Type B pancreatic cell (in vitro differentiated cells): ENCODE measurements at regions not wholly inside any gene's neighbourhood (a gene's known extent, or its start where the extent isn't known, plus 50 kb on each side); places are given as distances from the start of the nearest gene placed in this dataset.
A peak's percentile ranks its signal among the peaks of the same experiment; 100 is the strongest.

ENCODE experiments used
- DNase-seq: peaks from one replicate; pipeline ENCODE4 v3.0.0; 2021; ENCODE audit warnings: mixed read lengths; ENCODE audit not compliant: unreplicated experiment; ENCODE audit errors: extremely low spot score
- H3K27ac Mint-ChIP-seq: 2 replicates; pipeline ENCODE4 v1.8.0; 2021; ENCODE audit warnings: mild to moderate bottlenecking, mixed read lengths
- H3K27me3 Mint-ChIP-seq: 2 replicates; pipeline ENCODE4 v1.8.0; 2021; ENCODE audit warnings: mixed read lengths
- H3K36me3 Mint-ChIP-seq: 2 replicates; pipeline ENCODE4 v1.8.0; 2021; ENCODE audit warnings: mixed read lengths
- H3K4me1 Mint-ChIP-seq: one replicate; pipeline ENCODE4 v1.8.0; 2021; ENCODE audit warnings: mixed read lengths; ENCODE audit not compliant: unreplicated experiment
- H3K4me3 Mint-ChIP-seq: 2 replicates; pipeline ENCODE4 v1.8.0; 2021; ENCODE audit warnings: mild to moderate bottlenecking, mixed read lengths
- H3K9me3 Mint-ChIP-seq: 2 replicates; pipeline ENCODE4 v1.8.0; 2021; ENCODE audit warnings: mixed read lengths
- CTCF ChIP-seq: fragments of 200-600 bp; sonication (generic); conservative IDR thresholded peaks from 2 replicates; pipeline ENCODE4 v1.5.0; 2021; ENCODE audit warnings: antibody characterized with exemption, mild to moderate bottlenecking

DNA sequence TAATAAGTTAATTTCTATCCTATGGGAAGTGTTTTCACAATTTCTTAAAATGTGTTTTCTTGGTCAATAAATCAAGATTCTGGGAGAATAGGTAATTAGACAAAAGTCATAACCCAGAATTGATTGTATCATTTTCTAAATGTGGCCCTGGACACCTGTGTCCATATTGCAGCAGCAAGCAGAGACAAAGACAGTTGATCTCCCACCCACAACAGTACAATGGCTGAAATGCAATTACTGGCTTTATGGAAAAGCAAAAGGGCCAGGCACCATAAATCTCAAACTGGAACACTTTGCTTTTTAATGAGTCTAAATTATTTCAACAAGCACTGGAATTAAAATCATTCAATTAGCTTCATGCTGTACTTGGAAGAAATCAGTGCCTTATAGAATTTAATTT is 157.2 kb downstream of the ESM1 start:
- Mint-ChIP-seq H3K4me3 (no peak overlapping the region), H3K27ac (no peak overlapping the region), H3K27me3 (no peaks in the 10 kb centered on the region), H3K4me1 (peaks cover 10% of the 10 kb centered on the region), H3K36me3 (no peaks in the 10 kb centered on the region), H3K9me3 (peaks cover 6% of the 10 kb centered on the region)
- TF ChIP-seq CTCF = no peak
- DNase-seq = no peak

GRCh38 chr5:54825005-54825404 is 160.4 kb downstream of the ESM1 start:
- Mint-ChIP-seq H3K4me3 (no peak overlapping the region), H3K36me3 (no peaks in the 10 kb centered on the region), H3K4me1 (peaks cover 6% of the 10 kb centered on the region), H3K27ac (no peak overlapping the region), H3K27me3 (no peaks in the 10 kb centered on the region), H3K9me3 (peaks cover 10% of the 10 kb centered on the region)
- TF ChIP-seq CTCF = no peak
- DNase-seq = no peak

GRCh38 chr5:54823006-54823405 is 162.4 kb downstream of the ESM1 start:
- Mint-ChIP-seq H3K27ac (no peak overlapping the region), H3K27me3 (no peaks in the 10 kb centered on the region), H3K36me3 (no peaks in the 10 kb centered on the region), H3K9me3 (peaks cover 10% of the 10 kb centered on the region), H3K4me1 (peaks cover 6% of the 10 kb centered on the region), H3K4me3 (no peak overlapping the region)
- DNase-seq = no peak
- TF ChIP-seq CTCF = no peak

DNA sequence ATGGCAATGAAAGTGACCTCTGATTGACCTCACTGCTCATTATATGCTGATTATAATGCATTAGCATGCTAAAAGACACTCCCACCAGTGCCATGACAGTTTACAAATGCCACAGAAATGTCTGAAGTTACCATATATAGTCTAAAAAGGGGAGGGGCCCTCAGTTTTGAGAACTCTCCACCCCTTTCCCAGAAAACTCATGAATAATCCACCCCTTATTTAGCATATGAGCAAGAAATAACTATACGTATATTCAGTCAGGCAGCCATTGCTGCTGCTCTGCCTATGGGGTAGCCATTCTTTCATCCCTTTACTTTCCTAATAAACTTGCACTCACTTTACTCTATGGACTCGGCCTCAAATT is 163.1 kb downstream of the ESM1 start:
- no peak for DNase-seq
- Mint-ChIP-seq H3K27me3 (no peaks in the 10 kb centered on the region), H3K4me1 (peaks cover 6% of the 10 kb centered on the region), H3K27ac (no peak overlapping the region), H3K36me3 (no peaks in the 10 kb centered on the region), H3K9me3 (peaks cover 10% of the 10 kb centered on the region), H3K4me3 (no peak overlapping the region)
- no peak for TF ChIP-seq CTCF

GRCh38 chr5:54821445-54822323 is 163.7 kb downstream of the ESM1 start:
- H3K9me3 Mint-ChIP-seq = peaks cover 4% of the 10 kb centered on the region
- H3K27ac Mint-ChIP-seq = peak overlapping the region; percentile 83
- DNase-seq = no peak

More at GRCh38 chr5:54821445-54822323, 163.7 kb downstream of the ESM1 start:
- Mint-ChIP-seq H3K36me3 (no peaks in the 10 kb centered on the region), H3K4me3 (no peak overlapping the region), H3K4me1 (peaks cover 6% of the 10 kb centered on the region), H3K27me3 (no peaks in the 10 kb centered on the region)
- no peak for TF ChIP-seq CTCF
